SK-N-SH treated with all-trans-retinoic acid at 6 μM for 48 hours (cell line): ENCODE measurements at regions not wholly inside any gene's neighbourhood (a gene's known extent, or its start where the extent isn't known, plus 50 kb on each side); places are given as distances from the start of the nearest gene placed in this dataset.

Experiments
- ATAC-seq: fragments of 200-7000 bp; cut with Tn5 transposase; 3 replicates; pipeline ENCODE4 v1.9.1; 2020; ENCODE audit warnings: mild to moderate bottlenecking, moderate library complexity
- ARNTL ChIP-seq: fragments of 450-650 bp; formaldehyde crosslinking; IDR thresholded peaks from 2 replicates; pipeline ENCODE4 v1.5.0; 2020; ENCODE audit warnings: low read depth, mild to moderate bottlenecking, moderate library complexity, borderline replicate concordance
- BACH2 ChIP-seq: fragments of 250-450 bp; sonication (Bioruptor Pico); IDR thresholded peaks from 2 replicates; pipeline ENCODE4 v1.9.0; 2021; ENCODE audit warnings: mild to moderate bottlenecking, borderline replicate concordance
- CREB5 ChIP-seq: fragments of 250-450 bp; sonication (Bioruptor Pico); IDR thresholded peaks from 2 replicates; pipeline ENCODE4 v1.5.1; 2020; ENCODE audit warnings: low read depth, mild to moderate bottlenecking, moderate library complexity
- CSDC2 ChIP-seq: fragments of 250-450 bp; sonication (Bioruptor Pico); IDR thresholded peaks from 2 replicates; pipeline ENCODE4 v1.5.0; 2020; ENCODE audit warnings: mild to moderate bottlenecking, moderate library complexity
- CSRNP3 ChIP-seq: fragments of 250-450 bp; sonication (Bioruptor Pico); IDR thresholded peaks from 2 replicates; pipeline ENCODE4 v1.5.1; 2021; ENCODE audit warnings: mild to moderate bottlenecking, moderate library complexity
- ESRRG ChIP-seq: fragments of 250-450 bp; sonication (Bioruptor Pico); IDR thresholded peaks from 2 replicates; pipeline ENCODE4 v1.6.1; 2021; ENCODE audit warnings: mild to moderate bottlenecking
- GLIS3 ChIP-seq: fragments of 250-450 bp; sonication (Bioruptor Pico); IDR thresholded peaks from 2 replicates; pipeline ENCODE4 v1.5.0; 2020; ENCODE audit warnings: mild to moderate bottlenecking, moderate library complexity
- ISL1 ChIP-seq: fragments of 250-450 bp; sonication (Bioruptor Pico); IDR thresholded peaks from 2 replicates; pipeline ENCODE4 v2.1.2; 2022; ENCODE audit warnings: mild to moderate bottlenecking, moderate library complexity
- OSR1 ChIP-seq: fragments of 250-450 bp; sonication (Bioruptor Pico); IDR thresholded peaks from 2 replicates; pipeline ENCODE4 v1.8.0; 2022; ENCODE audit warnings: moderate library complexity, mild to moderate bottlenecking, inconsistent platforms
- PATZ1 ChIP-seq: fragments of 250-450 bp; sonication (Bioruptor Pico); IDR thresholded peaks from 2 replicates; pipeline ENCODE4 v1.8.0; 2020; ENCODE audit warnings: mild to moderate bottlenecking, moderate library complexity, borderline replicate concordance
- POU6F1 ChIP-seq: fragments of 250-450 bp; sonication (Bioruptor Pico); IDR thresholded peaks from 2 replicates; pipeline ENCODE4 v1.8.0; 2021; ENCODE audit warnings: low read depth, mild to moderate bottlenecking, moderate library complexity, borderline replicate concordance
- PPARA ChIP-seq: fragments of 250-450 bp; sonication (Bioruptor Pico); IDR thresholded peaks from 2 replicates; pipeline ENCODE4 v1.5.0; 2020; ENCODE audit warnings: mild to moderate bottlenecking, borderline replicate concordance
- RARB ChIP-seq: fragments of 250-450 bp; sonication (Bioruptor Pico); IDR thresholded peaks from 2 replicates; pipeline ENCODE4 v1.8.0; 2021; ENCODE audit warnings: mild to moderate bottlenecking, moderate library complexity
- SNAI2 ChIP-seq: fragments of 250-450 bp; sonication (Bioruptor Pico); IDR thresholded peaks from 2 replicates; pipeline ENCODE4 v1.5.0; 2020; ENCODE audit warnings: mild to moderate bottlenecking, moderate library complexity
- TCF4 ChIP-seq: fragments of 250-450 bp; sonication (Bioruptor Pico); IDR thresholded peaks from 2 replicates; pipeline ENCODE4 v1.8.0; 2021; ENCODE audit warnings: mild to moderate bottlenecking, moderate library complexity, borderline replicate concordance
- TOX ChIP-seq: fragments of 250-450 bp; sonication (Bioruptor Pico); IDR thresholded peaks from 2 replicates; pipeline ENCODE4 v1.8.0; 2021; ENCODE audit warnings: mild to moderate bottlenecking, moderate library complexity, borderline replicate concordance
- TSHZ2 ChIP-seq: fragments of 250-450 bp; sonication (Bioruptor Pico); IDR thresholded peaks from 2 replicates; pipeline ENCODE4 v1.5.0; 2020; ENCODE audit warnings: mild to moderate bottlenecking, moderate library complexity
- ZC3H10 ChIP-seq: fragments of 250-450 bp; sonication (Bioruptor Pico); IDR thresholded peaks from 2 replicates; pipeline ENCODE4 v1.5.1; 2021; ENCODE audit warnings: mild to moderate bottlenecking, moderate library complexity
- ZNF565 ChIP-seq: fragments of 450-650 bp; formaldehyde crosslinking; conservative IDR thresholded peaks from 2 replicates; pipeline ENCODE4 v1.5.0; 2020; ENCODE audit warnings: low read depth, mild to moderate bottlenecking, moderate library complexity
- ZNF70 ChIP-seq: fragments of 450-650 bp; formaldehyde crosslinking; IDR thresholded peaks from 2 replicates; pipeline ENCODE4 v1.5.0; 2020; ENCODE audit warnings: mild to moderate bottlenecking, moderate library complexity

GRCh38 chr10:76631036-76631670 is 1006.5 kb downstream of the KCNMA1 start:
- no peak for ATAC-seq
- TF ChIP-seq PPARA (CRISPR knock-in tag) (no peak), OSR1 (CRISPR knock-in tag) (no peak), ISL1 (CRISPR knock-in tag) (no peak), SNAI2 (no peak), PATZ1 (CRISPR knock-in tag) (no peak), RARB (CRISPR knock-in tag) (no peak), TSHZ2 (no peak), CSDC2 (no peak), ARNTL (CRISPR knock-in tag) (no peak), TCF4 (CRISPR knock-in tag) (no peak), CSRNP3 (no peak), CREB5 (CRISPR knock-in tag) (no peak), BACH2 (CRISPR knock-in tag) (no peak), TOX (CRISPR knock-in tag) (no peak), ZNF70 (no peak)
- TF ChIP-seq, all 23 proteins: peak for 0

- TF ChIP-seq BACH2 (CRISPR knock-in tag) (no peak), ESRRG (CRISPR knock-in tag) (no peak), GLIS3 (CRISPR knock-in tag) (no peak), POU6F1 (no peak), PATZ1 (CRISPR knock-in tag) (no peak), ZC3H10 (CRISPR knock-in tag) (no peak)
- no peak for ATAC-seq
Measured at GRCh38 chr10:76628801-76629200, 1008.8 kb downstream of the KCNMA1 start.

GRCh38 chr10:76626386-76626785 is 1011.2 kb downstream of the KCNMA1 start:
- TF ChIP-seq TOX (CRISPR knock-in tag) (no peak), ARNTL (CRISPR knock-in tag) (no peak), POU6F1 (no peak), ZNF565 (CRISPR knock-in tag) (no peak)
- no peak for ATAC-seq
